HUDEP-2 (cell line): ENCODE measurements at regions not wholly inside any gene's neighbourhood (a gene's known extent, or its start where the extent isn't known, plus 50 kb on each side); places are given as distances from the start of the nearest gene placed in this dataset.
"Not testable (repeated sequence)": the region's sequence is repeated elsewhere in the genome, so short reads cannot be mapped to it uniquely, and the experiment has no call there.

Source experiments
- DNase-seq, 76 experiments: peaks; one replicate each; lab custom pipeline; 2025; ENCODE audit not compliant: unreplicated experiment in 76 of 76; lab: John Stamatoyannopoulos, UW

DNA sequence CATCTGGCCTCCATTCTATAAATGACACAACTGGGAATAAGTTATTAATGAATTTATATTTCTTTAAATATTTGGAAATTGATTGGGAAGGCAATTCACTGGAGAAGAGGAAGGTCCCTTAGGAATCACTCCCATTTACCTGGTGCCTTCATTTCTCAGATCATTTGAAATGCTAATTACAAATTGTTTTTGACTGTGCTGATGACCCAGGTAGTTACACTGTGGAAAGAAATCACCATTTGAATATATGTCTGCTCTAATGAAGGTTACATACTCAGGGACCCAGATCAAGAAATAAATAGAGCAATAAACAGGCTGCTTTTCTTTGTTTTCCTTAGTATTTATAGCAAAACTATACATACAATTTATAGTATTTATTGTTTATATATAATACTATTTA, 1759.1 kb downstream of the ARAP2 start:
- no peak for DNase-seq

DNA sequence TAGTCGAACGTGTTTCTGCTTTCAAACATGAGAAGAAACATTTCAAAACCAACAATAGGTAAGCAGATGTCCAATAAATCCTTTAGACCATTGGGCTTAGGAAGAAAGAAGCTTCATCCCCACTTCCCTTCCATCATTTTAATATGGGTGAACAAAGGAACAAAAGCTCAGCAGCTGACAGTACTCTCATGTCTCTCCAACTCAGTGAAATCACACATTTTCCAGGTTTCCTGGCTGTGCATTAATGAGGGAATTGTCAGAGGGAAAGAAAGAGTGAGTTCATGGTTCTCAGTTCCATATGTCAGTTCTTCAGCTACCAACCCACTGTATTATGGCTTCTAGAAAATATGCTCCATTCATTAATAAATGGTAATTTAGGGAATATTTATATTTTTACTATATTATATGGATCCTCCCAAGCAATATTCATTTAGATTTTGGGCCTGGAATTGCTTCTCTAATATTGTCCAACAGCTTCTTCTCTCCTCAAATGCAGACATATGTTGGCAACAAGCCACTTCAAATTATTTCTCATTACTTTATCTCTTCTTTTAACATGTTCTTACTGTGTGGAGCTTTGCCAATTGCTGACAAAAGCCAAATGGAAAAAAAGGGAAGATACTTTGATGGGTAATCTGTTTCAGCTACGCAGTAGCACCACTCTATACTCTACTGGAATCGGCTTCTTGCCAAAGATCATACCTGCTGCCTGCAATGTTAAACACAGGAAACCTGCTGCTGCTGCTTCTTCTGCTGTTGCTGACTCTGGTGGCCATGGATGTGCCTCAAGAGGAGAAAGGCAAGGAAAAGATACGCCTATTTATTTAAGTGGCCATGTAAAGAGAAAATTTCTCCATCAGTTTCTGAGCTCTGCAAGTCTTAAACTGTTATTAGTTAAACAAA, 1757.6 kb downstream of the ARAP2 start:
- no peak for DNase-seq

DNA sequence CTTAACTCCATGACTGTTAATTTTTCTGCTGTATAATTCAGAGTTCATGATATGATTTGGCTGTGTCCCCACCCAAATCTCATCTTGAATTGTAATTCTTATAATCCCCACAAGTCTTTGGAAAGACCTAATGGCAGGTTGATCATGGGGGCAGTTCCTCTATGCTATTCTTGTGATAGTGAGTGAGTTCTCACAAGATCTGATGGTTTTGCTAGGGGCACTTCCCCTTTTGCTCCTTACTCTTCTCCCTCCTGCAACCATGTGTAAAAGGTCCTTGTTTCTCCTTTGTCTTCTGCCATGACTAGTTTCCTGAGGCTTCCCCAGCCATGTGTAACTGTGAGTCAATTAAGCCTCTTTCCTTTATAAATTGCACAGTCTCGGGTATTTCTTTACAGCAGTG, 1751.9 kb downstream of the ARAP2 start:
- no peak for DNase-seq

DNA sequence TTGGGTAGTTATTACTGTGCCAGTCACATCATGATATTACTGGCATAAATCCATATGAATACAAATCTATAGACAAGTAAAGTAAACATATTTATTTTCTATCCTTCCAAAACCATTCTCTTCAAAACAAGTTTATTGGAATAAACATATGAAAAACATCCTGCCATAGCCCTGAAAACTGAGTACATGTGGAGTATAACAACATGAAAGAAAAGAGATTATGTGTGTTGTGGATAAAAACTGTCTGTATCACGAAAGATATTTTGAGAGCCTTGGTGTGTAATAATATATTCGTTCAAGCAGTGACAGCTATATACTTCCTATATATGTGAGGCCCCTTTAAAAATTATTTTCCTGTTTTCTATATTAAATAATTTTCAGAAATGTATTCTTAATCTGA, 1742.2 kb downstream of the ARAP2 start:
- no peak for DNase-seq

DNA sequence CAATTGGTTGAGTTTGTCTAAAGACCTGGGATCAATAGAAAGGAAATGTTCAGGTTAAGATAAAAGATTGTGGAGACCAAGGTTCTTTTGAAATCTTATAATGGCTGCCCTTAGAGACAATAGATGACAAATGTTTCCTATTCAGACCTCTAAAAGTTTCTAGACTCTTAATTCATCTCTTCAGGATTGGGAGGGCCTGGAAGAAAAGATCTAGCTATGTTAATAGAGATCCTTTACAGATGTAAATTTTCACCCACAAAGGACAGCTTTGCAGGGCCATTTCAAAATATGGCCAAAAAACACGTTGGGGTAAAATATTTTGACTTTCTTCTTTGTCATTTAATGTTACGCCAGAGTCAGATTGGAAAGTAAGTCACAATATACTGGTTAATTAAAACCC, 1739.6 kb downstream of the ARAP2 start:
- DNase-seq: not testable (repeated sequence)

DNA sequence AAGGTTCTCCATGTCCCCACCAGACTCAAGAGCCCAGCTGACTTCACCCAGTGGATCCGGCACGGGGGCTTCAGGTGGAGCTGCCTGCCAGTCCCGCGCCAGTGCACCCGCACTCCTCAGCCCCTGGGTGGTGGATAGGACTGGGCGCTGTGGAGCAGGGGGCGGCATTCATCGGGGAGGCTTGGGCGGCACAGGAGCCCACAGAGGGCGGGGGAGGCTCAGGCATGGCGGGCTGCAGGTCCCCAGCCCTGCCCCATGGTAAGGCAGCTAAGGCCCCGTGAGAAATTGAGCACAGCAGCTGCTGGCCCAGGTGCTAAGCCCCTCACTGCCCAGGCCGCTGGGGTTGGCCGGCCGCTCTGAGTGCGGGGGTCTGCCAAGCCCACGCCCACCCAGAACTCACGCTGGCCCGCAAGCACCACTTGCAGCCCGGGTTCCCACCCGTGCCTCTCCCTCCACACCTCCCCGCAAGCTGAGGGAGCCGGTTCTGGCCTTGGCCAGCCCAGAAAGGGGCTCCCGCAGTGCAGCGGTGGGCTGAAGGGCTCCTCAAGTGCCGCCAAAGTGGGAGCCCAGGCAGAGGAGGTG, 1737.7 kb downstream of the ARAP2 start:
- not testable (repeated sequence) for DNase-seq

DNA sequence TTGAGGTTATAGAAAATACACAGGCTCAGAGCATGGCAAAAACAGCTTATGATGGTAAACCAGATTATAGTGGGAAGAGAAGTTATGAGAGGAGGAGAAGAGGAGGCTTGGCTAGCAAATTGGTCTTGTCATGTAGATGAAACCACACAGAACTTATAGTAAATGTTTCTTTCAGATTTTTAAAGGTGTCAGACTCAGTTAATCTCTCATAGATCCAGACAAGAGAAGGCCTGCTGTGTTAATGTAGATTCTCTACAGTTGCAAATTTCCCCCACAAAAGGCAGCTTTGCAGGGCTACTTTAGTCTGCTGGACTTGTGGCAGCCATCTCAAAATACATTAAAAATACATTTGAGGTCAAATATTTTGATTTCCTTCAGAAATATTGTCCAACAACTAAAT, 1731.7 kb downstream of the ARAP2 start:
- no peak for DNase-seq

DNA sequence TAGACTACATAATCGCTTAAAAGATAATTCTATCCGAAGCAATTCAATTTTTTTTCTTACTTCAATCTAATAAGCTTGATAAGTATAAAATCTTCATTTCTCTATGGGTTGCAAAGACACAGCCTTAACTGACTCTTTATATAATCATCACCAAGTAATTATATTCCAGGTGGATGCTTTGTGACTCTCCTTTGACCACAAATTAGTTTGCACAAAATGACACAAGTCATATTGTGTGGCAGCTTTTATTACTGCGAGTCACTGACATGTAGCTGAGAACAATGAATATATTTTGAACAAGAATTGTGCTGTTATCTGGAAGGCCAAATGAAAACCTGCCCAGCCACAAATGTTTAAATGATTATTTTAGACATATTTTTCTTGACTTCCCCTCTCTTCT, 1727.8 kb downstream of the ARAP2 start:
- no peak for DNase-seq

DNA sequence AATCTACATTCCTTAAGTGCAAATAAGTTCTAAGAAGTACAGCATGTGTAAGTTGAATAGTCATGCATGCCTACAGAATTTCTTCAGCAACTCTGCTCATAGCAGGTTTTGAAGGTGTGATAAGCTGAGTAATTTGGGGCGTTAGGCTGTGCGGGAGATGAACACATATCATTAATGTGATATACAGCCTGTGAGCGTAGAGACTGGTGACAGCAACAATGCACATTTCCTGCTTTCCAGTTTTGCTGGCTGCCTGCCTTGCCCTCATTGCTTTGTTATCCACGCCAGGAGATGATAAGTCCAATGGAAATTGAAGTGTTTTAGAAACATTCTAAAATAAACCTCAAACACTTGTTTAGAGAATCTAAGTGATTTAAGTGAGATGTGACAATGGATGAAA, 1709.4 kb downstream of the ARAP2 start:
- DNase-seq: no peak

DNA sequence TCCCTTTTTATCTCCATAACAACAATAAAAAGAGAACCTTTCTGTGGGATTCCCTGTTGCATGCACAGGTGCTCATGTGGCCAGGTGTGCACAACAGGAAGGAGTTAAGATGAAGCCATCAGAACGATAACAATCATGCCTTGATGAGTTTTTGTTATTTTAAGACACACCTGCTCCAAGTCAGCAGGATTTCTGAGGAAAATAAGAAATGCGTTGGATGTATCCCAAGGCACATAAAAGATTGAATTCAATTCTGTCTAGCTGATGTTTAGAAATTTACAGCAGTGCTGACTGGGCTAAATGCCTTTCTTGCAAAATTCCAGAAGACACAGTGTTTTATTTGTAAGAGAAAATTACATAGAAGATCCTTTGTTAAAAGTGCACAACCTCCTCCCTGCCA, 1678.2 kb downstream of the ARAP2 start:
- DNase-seq: no peak

DNA sequence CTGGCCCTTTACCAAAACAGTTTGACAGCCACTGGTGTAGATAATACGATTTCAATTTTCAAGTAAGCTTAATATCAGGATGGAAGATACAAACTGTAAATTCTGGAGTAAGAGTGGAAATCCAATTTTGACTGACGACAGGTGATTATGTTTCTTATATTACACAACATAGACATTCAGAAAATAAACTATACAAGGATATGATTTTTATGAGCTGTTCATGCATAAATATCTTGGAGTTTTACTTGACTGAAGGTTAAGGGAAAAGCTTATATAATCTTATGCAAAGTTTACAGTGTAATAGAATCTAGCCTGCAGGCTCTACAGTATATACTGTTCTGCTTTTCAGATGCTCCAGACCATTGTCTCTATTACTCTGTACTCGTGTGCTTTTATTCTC, 1672.3 kb downstream of the ARAP2 start:
- DNase-seq: no peak

DNA sequence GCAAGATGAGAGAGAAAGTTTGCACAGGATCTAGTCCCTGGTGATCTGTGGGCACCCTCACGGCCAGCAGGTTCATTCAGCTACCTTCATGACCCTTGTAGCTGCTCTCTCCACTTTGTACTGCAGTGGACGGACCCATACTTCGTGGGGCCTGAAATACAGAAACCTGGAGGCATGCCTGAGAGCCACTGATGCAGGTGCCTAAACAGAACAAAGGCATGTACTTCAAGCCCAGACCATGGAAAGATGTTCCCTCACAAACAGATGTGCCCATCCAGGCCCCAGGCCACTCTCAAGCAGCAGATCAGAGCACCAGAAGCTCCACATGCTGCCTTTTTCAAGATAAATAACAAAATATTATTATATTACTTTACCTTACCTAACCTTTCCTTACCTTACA, 1629.0 kb downstream of the ARAP2 start:
- no peak for DNase-seq

DNA sequence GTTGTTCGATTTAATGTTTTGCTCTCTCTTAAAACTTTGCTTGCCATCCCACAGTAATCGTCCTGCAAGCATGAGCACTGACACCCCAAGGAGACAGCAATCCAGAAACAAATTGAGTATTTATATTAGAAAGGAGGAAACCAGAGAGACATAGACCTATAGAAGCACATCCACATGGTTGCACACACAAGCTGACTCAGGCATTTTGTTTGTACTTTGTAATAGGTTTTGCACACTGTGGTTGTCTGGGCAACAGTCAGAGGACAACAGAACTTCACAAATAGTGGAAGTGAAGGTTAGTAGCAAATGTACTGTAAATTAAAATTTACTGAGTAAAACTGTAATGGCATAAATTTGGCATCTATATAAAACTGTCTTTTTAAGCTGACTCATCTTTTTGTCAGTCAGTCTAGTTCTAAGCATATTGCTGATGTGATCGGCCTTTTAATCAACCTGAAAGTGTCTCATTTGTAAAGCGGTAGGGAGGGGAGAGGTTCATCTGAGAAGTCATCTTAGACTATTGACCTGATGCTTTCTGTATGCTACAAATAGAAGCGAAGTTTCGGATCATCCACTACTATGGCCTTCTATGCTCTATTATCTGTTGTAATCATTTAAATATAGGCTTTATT, 1624.7 kb downstream of the ARAP2 start:
- DNase-seq: no peak

DNA sequence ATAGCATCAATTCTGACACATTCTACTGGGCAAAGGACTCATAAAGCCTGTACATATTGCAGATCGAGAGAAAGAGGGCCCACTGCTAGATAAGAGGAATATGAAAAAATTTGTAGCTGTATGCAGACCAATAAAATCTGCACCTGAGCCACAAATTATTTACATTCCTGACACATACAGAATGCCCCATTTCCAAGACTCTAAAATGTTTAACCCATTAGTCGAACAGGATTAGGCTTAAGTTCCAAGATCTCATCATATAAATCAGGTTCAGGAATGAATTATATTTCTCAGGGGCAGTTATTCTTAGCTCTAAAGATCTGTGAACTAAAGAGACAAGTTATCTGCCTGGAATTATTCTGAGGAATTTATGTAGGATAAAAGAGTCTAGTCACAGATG, 1615.8 kb downstream of the ARAP2 start:
- DNase-seq: no peak

DNA sequence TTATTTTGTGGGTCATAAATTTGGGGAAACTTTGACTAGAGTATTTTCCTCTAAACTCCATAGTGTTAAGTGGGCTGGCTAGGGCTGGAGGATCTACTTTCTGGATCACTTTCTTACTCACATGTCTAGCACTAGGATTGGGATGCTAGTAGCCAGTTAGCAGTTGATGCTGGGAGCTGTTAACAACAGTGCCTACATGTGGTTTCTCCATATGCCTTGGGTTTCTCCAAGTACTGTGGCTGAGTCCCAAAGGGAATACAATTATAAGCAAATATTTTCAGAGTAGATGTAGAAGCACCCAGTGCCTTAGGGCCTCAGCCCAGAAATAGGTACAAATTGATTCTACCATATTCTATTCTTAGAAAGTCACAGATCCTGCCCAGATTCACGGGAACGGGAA, 1614.9 kb downstream of the ARAP2 start:
- no peak for DNase-seq

DNA sequence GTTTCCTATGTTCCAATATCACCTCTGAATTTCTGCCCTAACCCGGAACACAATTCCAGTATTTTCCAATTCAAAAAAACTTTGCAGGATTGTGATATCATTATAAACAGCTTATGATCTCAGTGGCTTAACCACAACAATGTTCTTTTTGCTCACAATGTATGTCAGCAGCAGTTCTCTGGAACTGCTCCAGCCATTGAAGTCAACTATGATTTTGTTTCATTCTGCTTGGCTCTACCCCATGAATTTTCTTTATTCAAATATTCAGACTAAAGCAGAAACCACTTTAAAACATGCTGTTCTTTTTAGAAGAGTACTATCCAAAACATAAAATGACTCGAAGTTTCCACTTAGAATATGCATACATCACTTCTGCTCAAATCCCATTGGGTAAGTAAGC, 1611.1 kb downstream of the ARAP2 start:
- no peak for DNase-seq

DNA sequence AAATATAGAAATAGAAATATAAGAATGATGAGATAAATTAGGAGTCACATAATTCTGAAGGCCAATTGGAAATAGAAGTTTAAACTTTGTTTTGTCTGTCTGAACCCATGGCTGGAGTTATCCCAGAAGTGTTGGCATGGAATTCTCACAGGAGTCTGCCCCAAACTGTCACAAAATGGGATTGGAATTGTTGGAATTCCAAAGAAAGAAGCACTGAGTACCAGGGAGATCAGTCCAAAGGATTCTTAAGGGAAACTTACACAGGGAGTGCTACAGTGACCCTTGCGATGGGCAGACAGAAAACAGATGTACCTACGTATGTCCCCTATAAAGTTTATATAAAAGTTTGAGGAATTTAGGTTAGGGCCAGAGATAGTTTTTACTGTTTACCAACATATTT, 1607.7 kb downstream of the ARAP2 start:
- DNase-seq: no peak

DNA sequence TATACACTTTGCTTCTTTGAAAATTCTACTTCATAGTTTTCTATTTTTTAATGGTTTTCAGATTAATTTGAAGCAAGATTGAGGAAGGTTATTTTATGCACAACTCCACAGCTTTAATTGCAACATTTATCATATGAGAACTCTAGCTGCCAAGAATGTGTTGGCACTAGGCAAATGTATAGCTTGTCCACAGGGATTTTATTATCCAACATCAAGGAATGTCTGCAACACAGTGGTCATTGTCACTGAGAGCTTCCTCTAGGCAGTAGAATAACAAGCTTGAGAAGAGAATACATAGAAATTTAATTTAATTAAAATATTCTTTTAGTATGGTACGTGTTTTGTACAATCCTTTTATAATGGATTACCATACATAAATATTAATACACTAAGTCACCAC, 1600.8 kb downstream of the ARAP2 start:
- no peak for DNase-seq

DNA sequence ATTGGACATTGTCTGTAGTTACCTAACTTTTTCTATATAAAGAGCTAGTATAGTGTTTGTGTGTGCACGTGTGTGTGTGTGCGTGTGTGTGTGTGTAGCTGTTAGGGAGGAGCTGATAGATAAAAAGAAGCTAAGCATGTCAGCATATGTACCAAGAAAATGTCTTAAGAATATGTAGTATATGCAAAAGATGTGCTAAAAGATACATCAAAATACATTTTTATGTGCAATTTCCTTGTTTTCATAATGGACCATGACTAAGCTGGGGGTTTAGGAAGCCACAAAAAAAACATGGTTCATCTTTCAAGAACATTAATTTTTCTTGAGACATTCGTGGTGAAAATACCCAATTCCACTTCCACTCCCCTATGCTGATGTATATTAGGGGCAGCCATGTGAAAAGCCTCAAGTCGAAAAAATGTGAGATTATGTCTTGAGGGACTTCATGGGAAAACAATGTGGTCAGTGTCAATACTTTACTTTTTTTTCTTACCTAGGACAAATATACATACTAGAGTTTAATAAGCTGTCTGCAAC, 1599.7 kb downstream of the ARAP2 start:
- DNase-seq: no peak

DNA sequence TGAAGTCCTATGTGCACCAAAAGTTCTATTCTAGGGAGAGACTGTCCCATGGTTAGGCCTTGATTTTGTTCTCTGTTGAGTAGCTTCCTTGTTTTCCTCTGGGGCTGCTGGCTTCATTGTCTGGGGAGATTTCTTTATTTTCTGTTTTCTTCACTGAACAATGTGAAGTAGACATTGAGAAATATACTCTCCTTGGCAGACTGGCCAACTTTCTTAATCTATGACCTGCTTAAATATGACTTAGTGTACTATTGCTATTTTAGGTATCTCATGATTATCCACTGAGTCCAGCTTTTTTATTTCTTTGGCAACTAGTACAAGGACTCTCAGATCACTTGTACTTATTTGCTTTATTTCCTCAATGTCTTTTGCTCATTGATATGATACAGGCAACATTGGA, 1594.6 kb downstream of the ARAP2 start:
- no peak for DNase-seq

DNA sequence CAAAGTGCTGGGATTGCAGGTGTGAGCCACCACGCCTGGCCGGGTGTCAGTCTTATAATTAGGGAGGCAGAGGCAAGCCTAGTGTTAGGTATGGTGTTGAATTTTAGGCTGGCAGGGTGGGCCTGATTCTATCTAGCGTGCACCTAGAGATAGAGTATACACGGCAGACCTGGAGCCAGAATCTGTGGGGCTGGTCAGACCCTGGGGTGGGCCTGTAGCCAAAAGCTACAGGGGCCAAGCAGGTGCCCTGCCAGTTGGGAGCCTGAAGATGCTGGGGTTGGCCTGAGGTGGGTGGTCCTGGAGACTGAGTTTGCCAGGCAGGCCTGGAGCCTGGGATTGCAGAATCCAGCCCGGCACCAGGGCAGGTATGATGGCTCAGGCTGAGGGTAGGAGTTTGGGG, 1580.3 kb downstream of the ARAP2 start:
- DNase-seq: no peak

DNA sequence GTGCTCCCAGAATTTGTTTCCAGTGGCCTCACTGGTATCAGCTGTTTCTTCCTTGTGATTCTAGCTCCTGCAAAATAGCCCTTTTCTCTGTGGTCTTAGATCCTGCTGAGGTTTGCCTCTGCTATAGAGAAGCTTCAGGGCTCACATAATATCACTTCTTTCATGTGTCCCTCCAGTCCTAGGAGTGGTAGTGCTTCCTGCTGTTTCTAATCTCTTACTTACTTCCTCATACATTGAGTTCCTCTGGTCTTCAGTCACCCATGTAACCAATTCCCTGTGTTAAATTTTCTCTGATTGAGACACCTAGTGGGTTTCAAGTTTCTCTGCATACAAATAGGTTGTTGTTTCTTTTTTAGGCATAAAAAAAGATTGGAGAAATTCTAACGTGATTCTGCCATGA, 1567.9 kb downstream of the ARAP2 start:
- DNase-seq: no peak
